ENCODE measurements at regions not wholly inside any gene's neighbourhood (a gene's known extent, or its start where the extent isn't known, plus 50 kb on each side); places are given as distances from the start of the nearest gene placed in this dataset.

- Histone ChIP-seq H3K27ac (ENCODE audit: low read depth) (no peak overlapping the region), H3F3A (replicated peaks; ENCODE audit: low read depth) (no peaks in the 10 kb centered on the region), H3K4me2 (no peak overlapping the region), H3K4me1 (ENCODE audit: insufficient read depth) (no peaks in the 10 kb centered on the region), H3K27me3 (ENCODE audit: insufficient read depth) (no peaks in the 10 kb centered on the region), H3K4me3 (no peak overlapping the region), H4K20me1 (replicated peaks; ENCODE audit: insufficient read depth) (no peaks in the 10 kb centered on the region; the same call in 1 of the 2 replicates), H3K9me2 (ENCODE audit: insufficient read depth) (peaks cover 11% of the 10 kb centered on the region; the same call in 1 of the 2 replicates), H3K36me3 (ENCODE audit: insufficient read depth) (no peaks in the 10 kb centered on the region; the same call in 1 of the 2 replicates), H3K79me2 (replicated peaks; ENCODE audit: insufficient read depth) (no peaks in the 10 kb centered on the region), H2AFZ (no peak overlapping the region)
- Mint-ChIP-seq H3K4me1 (peaks cover 6% of the 10 kb centered on the region), H3K36me3 (ENCODE audit: low read depth) (no peaks in the 10 kb centered on the region), H3K27ac (no peak overlapping the region), H3K27me3 (ENCODE audit: insufficient read depth, low read depth, poor library complexity) (no peaks in the 10 kb centered on the region), H3K9me3 (peaks cover 6% of the 10 kb centered on the region; the same call in 2 of the 3 replicates), H3K4me3 (no peak overlapping the region)
- ATAC-seq (no peak), DNase-seq (ENCODE audit: low spot score) (no peak)
- no peak for TF ChIP-seq POLR2AphosphoS5 (IDR thresholded peaks at IDR 0.05; ENCODE audit: low read depth)
- TF ChIP-seq JUNB (IDR thresholded peaks at IDR 0.05; ENCODE audit: unreplicated experiment), result no peak
- TF ChIP-seq EZH2phosphoT487 (IDR thresholded peaks at IDR 0.05; ENCODE audit: unreplicated experiment), result no peak
- no peak for TF ChIP-seq CREB1 (CRISPR knock-in tag; IDR thresholded peaks at IDR 0.05; ENCODE audit: low read depth)
- no peak for TF ChIP-seq ZNF114 (CRISPR knock-in tag; IDR thresholded peaks at IDR 0.05)
- TF ChIP-seq, protein P1, sequence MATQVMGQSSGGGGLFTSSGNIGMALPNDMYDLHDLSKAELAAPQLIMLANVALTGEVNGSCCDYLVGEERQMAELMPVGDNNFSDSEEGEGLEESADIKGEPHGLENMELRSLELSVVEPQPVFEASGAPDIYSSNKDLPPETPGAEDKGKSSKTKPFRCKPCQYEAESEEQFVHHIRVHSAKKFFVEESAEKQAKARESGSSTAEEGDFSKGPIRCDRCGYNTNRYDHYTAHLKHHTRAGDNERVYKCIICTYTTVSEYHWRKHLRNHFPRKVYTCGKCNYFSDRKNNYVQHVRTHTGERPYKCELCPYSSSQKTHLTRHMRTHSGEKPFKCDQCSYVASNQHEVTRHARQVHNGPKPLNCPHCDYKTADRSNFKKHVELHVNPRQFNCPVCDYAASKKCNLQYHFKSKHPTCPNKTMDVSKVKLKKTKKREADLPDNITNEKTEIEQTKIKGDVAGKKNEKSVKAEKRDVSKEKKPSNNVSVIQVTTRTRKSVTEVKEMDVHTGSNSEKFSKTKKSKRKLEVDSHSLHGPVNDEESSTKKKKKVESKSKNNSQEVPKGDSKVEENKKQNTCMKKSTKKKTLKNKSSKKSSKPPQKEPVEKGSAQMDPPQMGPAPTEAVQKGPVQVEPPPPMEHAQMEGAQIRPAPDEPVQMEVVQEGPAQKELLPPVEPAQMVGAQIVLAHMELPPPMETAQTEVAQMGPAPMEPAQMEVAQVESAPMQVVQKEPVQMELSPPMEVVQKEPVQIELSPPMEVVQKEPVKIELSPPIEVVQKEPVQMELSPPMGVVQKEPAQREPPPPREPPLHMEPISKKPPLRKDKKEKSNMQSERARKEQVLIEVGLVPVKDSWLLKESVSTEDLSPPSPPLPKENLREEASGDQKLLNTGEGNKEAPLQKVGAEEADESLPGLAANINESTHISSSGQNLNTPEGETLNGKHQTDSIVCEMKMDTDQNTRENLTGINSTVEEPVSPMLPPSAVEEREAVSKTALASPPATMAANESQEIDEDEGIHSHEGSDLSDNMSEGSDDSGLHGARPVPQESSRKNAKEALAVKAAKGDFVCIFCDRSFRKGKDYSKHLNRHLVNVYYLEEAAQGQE (IDR thresholded peaks at IDR 0.05; ENCODE audit: unreplicated experiment), result no peak
- TF ChIP-seq NANOG (IDR thresholded peaks at IDR 0.05; ENCODE audit: borderline replicate concordance), result no peak
- no peak for TF ChIP-seq STAT1 (IDR thresholded peaks at IDR 0.05; ENCODE audit: unreplicated experiment)
- TF ChIP-seq, protein P2, sequence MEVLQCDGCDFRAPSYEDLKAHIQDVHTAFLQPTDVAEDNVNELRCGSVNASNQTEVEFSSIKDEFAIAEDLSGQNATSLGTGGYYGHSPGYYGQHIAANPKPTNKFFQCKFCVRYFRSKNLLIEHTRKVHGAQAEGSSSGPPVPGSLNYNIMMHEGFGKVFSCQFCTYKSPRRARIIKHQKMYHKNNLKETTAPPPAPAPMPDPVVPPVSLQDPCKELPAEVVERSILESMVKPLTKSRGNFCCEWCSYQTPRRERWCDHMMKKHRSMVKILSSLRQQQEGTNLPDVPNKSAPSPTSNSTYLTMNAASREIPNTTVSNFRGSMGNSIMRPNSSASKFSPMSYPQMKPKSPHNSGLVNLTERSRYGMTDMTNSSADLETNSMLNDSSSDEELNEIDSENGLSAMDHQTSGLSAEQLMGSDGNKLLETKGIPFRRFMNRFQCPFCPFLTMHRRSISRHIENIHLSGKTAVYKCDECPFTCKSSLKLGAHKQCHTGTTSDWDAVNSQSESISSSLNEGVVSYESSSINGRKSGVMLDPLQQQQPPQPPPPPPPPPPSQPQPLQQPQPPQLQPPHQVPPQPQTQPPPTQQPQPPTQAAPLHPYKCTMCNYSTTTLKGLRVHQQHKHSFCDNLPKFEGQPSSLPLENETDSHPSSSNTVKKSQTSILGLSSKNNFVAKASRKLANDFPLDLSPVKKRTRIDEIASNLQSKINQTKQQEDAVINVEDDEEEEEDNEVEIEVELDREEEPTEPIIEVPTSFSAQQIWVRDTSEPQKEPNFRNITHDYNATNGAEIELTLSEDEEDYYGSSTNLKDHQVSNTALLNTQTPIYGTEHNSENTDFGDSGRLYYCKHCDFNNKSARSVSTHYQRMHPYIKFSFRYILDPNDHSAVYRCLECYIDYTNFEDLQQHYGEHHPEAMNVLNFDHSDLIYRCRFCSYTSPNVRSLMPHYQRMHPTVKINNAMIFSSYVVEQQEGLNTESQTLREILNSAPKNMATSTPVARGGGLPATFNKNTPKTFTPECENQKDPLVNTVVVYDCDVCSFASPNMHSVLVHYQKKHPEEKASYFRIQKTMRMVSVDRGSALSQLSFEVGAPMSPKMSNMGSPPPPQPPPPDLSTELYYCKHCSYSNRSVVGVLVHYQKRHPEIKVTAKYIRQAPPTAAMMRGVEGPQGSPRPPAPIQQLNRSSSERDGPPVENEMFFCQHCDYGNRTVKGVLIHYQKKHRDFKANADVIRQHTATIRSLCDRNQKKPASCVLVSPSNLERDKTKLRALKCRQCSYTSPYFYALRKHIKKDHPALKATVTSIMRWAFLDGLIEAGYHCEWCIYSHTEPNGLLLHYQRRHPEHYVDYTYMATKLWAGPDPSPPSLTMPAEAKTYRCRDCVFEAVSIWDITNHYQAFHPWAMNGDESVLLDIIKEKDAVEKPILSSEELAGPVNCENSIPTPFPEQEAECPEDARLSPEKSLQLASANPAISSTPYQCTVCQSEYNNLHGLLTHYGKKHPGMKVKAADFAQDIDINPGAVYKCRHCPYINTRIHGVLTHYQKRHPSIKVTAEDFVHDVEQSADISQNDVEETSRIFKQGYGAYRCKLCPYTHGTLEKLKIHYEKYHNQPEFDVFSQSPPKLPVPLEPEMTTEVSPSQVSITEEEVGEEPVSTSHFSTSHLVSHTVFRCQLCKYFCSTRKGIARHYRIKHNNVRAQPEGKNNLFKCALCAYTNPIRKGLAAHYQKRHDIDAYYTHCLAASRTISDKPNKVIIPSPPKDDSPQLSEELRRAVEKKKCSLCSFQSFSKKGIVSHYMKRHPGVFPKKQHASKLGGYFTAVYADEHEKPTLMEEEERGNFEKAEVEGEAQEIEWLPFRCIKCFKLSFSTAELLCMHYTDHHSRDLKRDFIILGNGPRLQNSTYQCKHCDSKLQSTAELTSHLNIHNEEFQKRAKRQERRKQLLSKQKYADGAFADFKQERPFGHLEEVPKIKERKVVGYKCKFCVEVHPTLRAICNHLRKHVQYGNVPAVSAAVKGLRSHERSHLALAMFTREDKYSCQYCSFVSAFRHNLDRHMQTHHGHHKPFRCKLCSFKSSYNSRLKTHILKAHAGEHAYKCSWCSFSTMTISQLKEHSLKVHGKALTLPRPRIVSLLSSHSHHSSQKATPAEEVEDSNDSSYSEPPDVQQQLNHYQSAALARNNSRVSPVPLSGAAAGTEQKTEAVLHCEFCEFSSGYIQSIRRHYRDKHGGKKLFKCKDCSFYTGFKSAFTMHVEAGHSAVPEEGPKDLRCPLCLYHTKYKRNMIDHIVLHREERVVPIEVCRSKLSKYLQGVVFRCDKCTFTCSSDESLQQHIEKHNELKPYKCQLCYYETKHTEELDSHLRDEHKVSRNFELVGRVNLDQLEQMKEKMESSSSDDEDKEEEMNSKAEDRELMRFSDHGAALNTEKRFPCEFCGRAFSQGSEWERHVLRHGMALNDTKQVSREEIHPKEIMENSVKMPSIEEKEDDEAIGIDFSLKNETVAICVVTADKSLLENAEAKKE (CRISPR knock-in tag; IDR thresholded peaks at IDR 0.05), result no peak
- no peak for TF ChIP-seq EZH2 (IDR thresholded peaks at IDR 0.05; ENCODE audit: low read depth, unreplicated experiment)
- TF ChIP-seq, protein P3, sequence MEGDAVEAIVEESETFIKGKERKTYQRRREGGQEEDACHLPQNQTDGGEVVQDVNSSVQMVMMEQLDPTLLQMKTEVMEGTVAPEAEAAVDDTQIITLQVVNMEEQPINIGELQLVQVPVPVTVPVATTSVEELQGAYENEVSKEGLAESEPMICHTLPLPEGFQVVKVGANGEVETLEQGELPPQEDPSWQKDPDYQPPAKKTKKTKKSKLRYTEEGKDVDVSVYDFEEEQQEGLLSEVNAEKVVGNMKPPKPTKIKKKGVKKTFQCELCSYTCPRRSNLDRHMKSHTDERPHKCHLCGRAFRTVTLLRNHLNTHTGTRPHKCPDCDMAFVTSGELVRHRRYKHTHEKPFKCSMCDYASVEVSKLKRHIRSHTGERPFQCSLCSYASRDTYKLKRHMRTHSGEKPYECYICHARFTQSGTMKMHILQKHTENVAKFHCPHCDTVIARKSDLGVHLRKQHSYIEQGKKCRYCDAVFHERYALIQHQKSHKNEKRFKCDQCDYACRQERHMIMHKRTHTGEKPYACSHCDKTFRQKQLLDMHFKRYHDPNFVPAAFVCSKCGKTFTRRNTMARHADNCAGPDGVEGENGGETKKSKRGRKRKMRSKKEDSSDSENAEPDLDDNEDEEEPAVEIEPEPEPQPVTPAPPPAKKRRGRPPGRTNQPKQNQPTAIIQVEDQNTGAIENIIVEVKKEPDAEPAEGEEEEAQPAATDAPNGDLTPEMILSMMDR (conservative IDR thresholded peaks at IDR 0.05; ENCODE audit: low read depth in 2 of 2), result no peak
Measured at GRCh38 chr3:31294430-31295149, 238.1 kb upstream of the STT3B start.
